ENCODE measurements at regions not wholly inside any gene's neighbourhood (a gene's known extent, or its start where the extent isn't known, plus 50 kb on each side); places are given as distances from the start of the nearest gene placed in this dataset.

GRCh38 chr7:52447581-52448180 lies 587.8 kb upstream of the POM121L12 start:
- TF ChIP-seq, protein P1, sequence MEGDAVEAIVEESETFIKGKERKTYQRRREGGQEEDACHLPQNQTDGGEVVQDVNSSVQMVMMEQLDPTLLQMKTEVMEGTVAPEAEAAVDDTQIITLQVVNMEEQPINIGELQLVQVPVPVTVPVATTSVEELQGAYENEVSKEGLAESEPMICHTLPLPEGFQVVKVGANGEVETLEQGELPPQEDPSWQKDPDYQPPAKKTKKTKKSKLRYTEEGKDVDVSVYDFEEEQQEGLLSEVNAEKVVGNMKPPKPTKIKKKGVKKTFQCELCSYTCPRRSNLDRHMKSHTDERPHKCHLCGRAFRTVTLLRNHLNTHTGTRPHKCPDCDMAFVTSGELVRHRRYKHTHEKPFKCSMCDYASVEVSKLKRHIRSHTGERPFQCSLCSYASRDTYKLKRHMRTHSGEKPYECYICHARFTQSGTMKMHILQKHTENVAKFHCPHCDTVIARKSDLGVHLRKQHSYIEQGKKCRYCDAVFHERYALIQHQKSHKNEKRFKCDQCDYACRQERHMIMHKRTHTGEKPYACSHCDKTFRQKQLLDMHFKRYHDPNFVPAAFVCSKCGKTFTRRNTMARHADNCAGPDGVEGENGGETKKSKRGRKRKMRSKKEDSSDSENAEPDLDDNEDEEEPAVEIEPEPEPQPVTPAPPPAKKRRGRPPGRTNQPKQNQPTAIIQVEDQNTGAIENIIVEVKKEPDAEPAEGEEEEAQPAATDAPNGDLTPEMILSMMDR (IDR thresholded peaks at IDR 0.05; ENCODE audit: insufficient read depth, low read depth, low read length, missing control alignments): no peak
- no peak overlapping the region for H3K4me3 ChIP-seq (ENCODE audit: low read length)
- peak; percentile 63 for DNase-seq (ENCODE audit: low read depth)

DNA sequence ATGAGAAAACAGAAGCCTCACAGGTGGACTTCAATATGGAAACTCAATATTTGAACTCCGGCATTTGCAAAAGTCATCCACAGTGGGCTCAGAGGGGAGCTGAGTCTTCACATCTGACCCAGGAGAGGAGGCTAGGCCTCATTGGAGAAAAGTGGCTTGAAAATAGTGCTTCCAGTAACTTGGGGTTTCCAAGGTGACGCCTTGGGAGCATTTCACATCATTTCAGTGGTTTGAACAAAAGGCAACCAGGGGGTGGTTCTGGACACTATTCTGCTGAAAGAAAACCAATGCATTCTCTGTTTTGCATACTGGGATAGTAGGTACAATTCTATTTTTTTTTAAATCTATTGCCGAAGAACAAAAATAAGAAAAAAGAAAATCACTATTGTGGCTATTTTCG lies 599.2 kb upstream of the POM121L12 start:
- no peak overlapping the region for H3K4me3 ChIP-seq (ENCODE audit: low read length)
- TF ChIP-seq, protein P1 (IDR thresholded peaks at IDR 0.05; ENCODE audit: insufficient read depth, low read depth, low read length, missing control alignments): no peak

GRCh38 chr7:52431082-52431815 lies 604.2 kb upstream of the POM121L12 start:
- H3K4me3 ChIP-seq (ENCODE audit: low read length): no peak overlapping the region
- no peak for DNase-seq (ENCODE audit: low read depth)
- TF ChIP-seq, protein P1 (IDR thresholded peaks at IDR 0.05; ENCODE audit: insufficient read depth, low read depth, low read length, missing control alignments): no peak

More for the DNA sequence above, 599.2 kb upstream of the POM121L12 start:
- DNase-seq (ENCODE audit: low read depth): no peak

- TF ChIP-seq, protein P1 (IDR thresholded peaks at IDR 0.05; ENCODE audit: insufficient read depth, low read depth, low read length, missing control alignments): no peak
- no peak overlapping the region for H3K4me3 ChIP-seq (ENCODE audit: low read length)
- no peak for DNase-seq (ENCODE audit: low read depth)
Observed at GRCh38 chr7:52423251-52423650, 612.2 kb upstream of the POM121L12 start.

DNA sequence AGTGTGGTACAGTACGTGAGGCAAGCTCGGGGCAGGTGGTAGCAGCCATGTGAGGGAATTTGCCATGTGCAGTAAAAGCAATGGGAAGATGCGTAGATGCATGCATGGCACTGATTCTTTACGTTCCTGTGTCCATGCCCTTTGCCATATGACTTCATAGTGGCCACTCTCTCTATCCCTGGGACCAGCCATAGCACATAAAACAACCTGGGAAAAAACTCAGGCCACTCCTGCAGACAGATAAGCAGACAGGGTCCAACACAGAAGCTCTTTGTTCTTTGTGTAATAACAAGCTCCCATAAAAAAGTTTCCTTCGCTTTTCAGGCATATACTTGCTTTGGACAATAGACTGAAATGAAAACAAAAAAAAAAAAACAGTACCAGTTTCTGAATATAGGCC lies 622.4 kb upstream of the POM121L12 start:
- no peak for DNase-seq (ENCODE audit: low read depth)
- TF ChIP-seq, protein P1 (IDR thresholded peaks at IDR 0.05; ENCODE audit: insufficient read depth, low read depth, low read length, missing control alignments): no peak
- no peak overlapping the region for H3K4me3 ChIP-seq (ENCODE audit: low read length)

DNA sequence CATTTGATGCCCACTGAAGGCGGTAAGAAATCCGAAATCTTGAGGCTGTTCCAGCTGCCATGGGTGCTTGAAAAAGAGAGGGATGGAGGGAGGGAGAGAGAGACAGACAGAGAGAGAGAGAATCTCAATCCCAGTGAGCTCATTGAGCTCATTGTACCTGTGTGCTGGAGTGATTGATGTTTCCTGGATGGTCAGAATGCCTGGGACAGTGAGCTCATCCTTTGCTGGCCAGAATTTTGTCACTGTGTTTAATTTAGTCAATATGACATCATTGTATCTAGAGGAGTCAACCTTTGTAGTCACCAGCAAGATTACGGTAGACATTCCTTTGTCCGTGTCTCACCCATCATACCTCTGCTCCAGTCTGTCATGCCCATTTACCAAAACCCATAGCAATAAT lies 625.4 kb upstream of the POM121L12 start:
- no peak overlapping the region for H3K4me3 ChIP-seq (ENCODE audit: low read length)
- DNase-seq (ENCODE audit: low read depth): peak; percentile 7
- TF ChIP-seq, protein P1 (IDR thresholded peaks at IDR 0.05; ENCODE audit: insufficient read depth, low read depth, low read length, missing control alignments): no peak

Measured in epithelial cell of esophagus (primary cell).